ENCODE measurements at regions not wholly inside any gene's neighbourhood (a gene's known extent, or its start where the extent isn't known, plus 50 kb on each side); places are given as distances from the start of the nearest gene placed in this dataset.

DNA sequence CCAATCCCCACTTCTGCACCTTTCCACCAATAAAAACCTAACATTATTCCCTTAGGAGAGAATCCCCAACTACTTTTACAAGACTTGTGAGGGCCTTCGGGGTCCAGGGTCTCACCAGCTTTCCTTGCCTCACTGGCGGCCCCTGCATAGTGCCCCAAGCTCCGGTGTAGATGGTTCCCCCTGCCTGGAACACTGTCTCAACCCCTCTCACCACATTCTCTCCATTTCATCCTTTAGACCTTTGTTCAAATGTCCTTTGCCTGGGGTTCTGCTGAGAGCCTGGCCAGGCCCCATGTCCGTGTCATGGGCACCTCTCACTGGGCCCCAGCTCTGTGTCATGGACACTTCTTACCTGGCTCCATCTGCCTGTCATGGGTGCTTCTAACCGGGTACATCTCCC lies 64.5 kb upstream of the SORCS3 start:
- DNase-seq (ENCODE audit: low read depth in 2 of 2) = no peak

GRCh38 chr10:104577163-104577562 lies 63.9 kb upstream of the SORCS3 start:
- DNase-seq (ENCODE audit: low read depth in 2 of 2) = no peak

GRCh38 chr10:104577861-104578521 lies 63.1 kb upstream of the SORCS3 start:
- no peak for DNase-seq (ENCODE audit: low read depth in 2 of 2)

DNA sequence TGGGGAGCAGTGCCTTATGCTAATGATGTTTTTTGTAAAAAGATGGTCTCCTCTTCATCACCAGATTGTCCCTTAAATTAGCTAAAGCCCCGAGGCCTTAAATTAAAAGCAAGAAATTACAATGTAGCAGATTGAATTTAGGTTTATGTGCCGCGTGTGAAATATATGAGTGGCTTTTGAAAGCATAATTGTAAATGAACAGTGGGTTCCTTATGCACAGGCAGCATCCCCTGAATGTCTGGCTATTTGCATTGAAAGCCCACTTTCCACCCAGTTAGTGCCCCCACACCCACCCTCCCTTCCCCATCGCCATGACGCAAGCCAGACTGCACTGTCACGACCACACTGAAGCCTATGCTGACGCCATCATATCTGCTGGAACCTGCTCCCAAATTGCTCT lies 62.4 kb upstream of the SORCS3 start:
- DNase-seq (ENCODE audit: low read depth in 2 of 2) = no peak

GRCh38 chr10:104579136-104579535 lies 62.0 kb upstream of the SORCS3 start:
- DNase-seq (ENCODE audit: low read depth in 2 of 2) = no peak

- DNase-seq (ENCODE audit: low read depth in 2 of 2) = no peak
Observed at GRCh38 chr10:104580321-104580720, 60.8 kb upstream of the SORCS3 start.

GRCh38 chr10:104580774-104581675 lies 60.1 kb upstream of the SORCS3 start:
- peak in 1 of 2 donors; percentile 34 for DNase-seq (ENCODE audit: low read depth in 2 of 2)

- no peak for DNase-seq (ENCODE audit: low read depth in 2 of 2)
Observed at GRCh38 chr10:104581884-104582601, 59.0 kb upstream of the SORCS3 start.

DNA sequence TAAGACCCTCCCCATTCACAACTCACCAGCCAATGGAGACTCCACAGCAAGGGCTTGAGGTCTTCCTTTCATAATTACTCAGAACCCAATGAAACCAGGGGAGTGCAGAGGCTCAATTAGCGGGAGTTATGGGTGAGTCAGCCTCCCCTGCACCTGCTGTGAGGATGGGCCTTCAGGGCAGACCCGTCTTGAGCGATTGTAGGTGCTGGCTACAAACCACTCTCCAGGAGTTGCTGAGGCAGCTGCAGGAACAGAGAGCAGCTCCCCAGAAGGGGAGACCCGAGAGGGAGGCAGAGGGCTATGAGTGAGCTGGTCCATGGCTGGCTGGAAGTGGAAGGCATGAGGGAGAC lies 58.5 kb upstream of the SORCS3 start:
- no peak for DNase-seq (ENCODE audit: low read depth in 2 of 2)

GRCh38 chr10:104582966-104583365 lies 58.1 kb upstream of the SORCS3 start:
- no peak for DNase-seq (ENCODE audit: low read depth in 2 of 2)

- no peak for DNase-seq (ENCODE audit: low read depth in 2 of 2)
Observed at GRCh38 chr10:104584541-104584940, 56.5 kb upstream of the SORCS3 start.

GRCh38 chr10:104587751-104588150 lies 53.3 kb upstream of the SORCS3 start:
- DNase-seq (ENCODE audit: low read depth in 2 of 2) = no peak

- DNase-seq (ENCODE audit: low read depth in 2 of 2) = no peak
Observed at GRCh38 chr10:104589431-104589830, 51.7 kb upstream of the SORCS3 start.

GRCh38 chr10:104589871-104590270 lies 51.2 kb upstream of the SORCS3 start:
- no peak for DNase-seq (ENCODE audit: low read depth in 2 of 2)
